ENCODE measurements at regions not wholly inside any gene's neighbourhood (a gene's known extent, or its start where the extent isn't known, plus 50 kb on each side); places are given as distances from the start of the nearest gene placed in this dataset.

DNA sequence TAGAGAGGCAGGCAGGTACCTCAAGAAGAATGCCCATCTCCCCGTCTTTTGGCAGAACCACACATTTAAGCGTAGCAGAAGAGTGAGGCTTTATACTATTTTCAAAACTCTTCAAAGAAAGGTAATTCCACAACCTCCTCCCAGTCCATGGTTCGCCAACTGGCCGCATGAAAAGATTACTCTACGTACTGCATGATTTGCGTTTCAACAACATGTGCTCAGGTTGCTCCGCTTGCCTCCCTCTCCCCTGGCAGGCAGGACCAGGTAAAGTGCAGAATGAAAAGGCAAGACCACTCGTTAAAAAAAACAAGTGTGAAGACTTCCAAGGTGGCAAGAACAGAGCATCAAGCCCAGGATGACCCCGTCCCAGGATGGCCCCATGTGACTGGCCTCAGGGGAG is 143.7 kb downstream of the SP3 start:
- Histone ChIP-seq H3K9me3 (no peaks in the 10 kb centered on the region), H3K4me3 (no peak overlapping the region), H3K4me1 (no peaks in the 10 kb centered on the region), H3K27me3 (peaks cover 0 to 12% (median 7%) of the 10 kb centered on the region in 7 donors), H3K36me3 (no peaks in the 10 kb centered on the region), H3K27ac (no peak overlapping the region)
- DNase-seq (no peak), ATAC-seq (no peak)
- TF ChIP-seq, protein P1, sequence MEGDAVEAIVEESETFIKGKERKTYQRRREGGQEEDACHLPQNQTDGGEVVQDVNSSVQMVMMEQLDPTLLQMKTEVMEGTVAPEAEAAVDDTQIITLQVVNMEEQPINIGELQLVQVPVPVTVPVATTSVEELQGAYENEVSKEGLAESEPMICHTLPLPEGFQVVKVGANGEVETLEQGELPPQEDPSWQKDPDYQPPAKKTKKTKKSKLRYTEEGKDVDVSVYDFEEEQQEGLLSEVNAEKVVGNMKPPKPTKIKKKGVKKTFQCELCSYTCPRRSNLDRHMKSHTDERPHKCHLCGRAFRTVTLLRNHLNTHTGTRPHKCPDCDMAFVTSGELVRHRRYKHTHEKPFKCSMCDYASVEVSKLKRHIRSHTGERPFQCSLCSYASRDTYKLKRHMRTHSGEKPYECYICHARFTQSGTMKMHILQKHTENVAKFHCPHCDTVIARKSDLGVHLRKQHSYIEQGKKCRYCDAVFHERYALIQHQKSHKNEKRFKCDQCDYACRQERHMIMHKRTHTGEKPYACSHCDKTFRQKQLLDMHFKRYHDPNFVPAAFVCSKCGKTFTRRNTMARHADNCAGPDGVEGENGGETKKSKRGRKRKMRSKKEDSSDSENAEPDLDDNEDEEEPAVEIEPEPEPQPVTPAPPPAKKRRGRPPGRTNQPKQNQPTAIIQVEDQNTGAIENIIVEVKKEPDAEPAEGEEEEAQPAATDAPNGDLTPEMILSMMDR (IDR thresholded peaks at IDR 0.05), result no peak
- 91 to 95% methylated on average over 9 of the region's 9 CpGs for WGBS, 2 donors
- intact Hi-C loops (cut with DNase I), result no loop called here

DNA sequence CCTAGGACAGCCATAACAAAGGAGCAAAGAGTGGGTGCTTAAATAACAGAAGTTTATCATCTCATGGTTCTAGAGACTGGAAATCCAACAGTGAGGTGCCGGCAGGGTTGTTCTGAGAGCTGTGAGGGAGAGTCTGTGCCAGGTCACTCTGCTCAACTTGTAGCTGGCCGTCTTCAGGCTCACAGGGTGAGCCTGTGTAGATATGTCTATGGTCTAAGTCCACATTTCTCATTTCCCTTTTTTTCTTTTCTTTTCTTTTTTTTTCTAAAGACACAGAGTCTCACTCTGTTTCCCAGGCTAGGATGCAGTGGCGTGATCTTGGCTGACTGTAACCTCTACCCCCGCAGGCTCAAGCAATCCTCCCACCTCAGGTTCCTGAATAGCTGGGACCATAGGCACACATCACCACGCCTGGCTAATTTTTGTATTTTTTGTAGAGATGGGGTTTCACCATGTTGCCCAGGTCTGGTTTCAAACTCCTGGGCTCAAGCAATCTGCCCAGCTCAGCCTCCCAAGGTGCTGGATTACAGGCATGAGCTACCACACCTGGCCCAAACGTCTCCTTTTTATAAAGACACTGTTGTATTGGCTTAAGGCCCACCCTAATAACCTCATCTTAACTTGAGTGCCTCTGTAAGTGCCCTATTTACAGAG is 142.2 kb downstream of the SP3 start:
- Histone ChIP-seq H3K36me3 (no peaks in the 10 kb centered on the region), H3K27me3 (peaks cover 0 to 12% (median 7%) of the 10 kb centered on the region in 7 donors)

DNA sequence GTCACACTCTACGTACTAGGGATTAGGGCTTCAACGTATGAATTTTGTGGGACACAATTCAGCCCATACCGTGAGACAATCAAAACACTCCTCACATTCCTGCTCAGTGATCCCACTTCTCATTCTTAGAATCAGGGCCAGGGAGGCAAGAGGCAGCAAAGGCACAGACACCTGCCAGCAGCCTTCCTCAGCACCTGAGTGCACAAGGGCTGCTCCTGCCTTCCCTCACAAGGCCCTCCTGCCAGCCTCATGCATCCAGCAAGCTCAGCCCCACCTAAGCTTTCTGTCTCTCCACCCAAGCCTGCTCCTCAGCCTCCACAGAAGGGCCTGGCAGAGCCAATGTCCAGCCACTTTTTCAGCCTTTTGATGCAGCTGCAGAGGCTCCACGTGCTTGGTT is 141.6 kb downstream of the SP3 start:
- TF ChIP-seq, protein P1 (IDR thresholded peaks at IDR 0.05), result no peak
- ATAC-seq, result no peak

More for the DNA sequence above, 142.2 kb downstream of the SP3 start:
- Histone ChIP-seq H3K4me1 (no peaks in the 10 kb centered on the region), H3K4me3 (no peak overlapping the region), H3K27ac (no peak overlapping the region), H3K9me3 (no peaks in the 10 kb centered on the region)
- WGBS, 2 donors, result 86 to 87% methylated on average over 6 of the region's 6 CpGs
- ATAC-seq (no peak), DNase-seq (no peak)
- intact Hi-C loops (cut with DNase I), result no loop called here
- TF ChIP-seq, protein P1 (IDR thresholded peaks at IDR 0.05), result no peak

DNA sequence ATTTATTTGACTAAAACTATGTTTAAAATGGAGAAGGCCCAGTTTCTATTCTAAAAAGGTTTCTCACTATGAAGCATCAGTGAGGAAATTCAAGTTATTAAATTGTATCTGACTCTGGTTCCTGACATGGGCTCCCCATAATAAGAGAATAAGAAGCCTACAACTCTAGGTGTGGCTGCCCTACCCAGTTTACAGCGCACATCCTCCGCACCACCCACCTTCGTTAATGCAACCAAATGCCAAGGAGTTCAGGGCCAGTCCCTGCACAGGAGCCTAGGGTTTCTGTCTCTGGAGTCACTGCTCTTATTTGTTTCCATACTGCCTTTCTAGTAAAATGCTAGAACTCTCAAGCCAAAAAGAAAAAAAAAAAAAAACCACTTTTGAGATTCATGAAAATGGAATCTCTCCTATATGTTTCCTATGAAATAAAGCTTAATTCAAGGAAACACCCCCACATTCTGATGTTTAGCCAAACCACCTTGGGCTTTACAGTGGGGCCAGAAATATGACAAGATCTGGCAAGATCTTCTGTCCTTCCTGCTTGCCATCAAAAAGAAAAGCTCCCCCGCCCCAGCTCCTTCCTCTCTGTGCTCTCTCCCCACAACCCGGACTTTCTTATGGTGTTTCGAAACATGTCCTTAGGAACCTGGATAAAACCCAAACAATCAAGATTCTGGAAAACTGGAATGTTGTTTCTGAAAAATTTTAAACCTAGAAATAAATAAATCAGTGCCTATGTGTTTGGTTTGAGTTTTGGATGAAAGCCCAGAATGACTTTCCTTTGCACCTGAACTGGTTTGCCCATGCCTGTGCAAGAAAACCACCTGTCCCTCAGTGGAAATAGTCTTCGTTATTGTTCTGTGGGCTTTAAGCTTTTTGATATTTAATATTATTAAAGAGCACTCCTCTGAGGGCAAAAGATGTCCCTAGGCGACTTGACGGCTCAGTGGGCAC is 136.7 kb downstream of the SP3 start:
- H3K27ac ChIP-seq, result no peak overlapping the region
- ATAC-seq, result no peak
- no peaks in the 10 kb centered on the region for H3K36me3 ChIP-seq
- 81 to 87% methylated on average over 9 of the region's 9 CpGs for WGBS, 2 donors
- peaks cover 0 to 27% (median 21%) of the 10 kb centered on the region in 9 donors for H3K4me1 ChIP-seq
- no peak overlapping the region for H3K4me3 ChIP-seq
- intact Hi-C loops (cut with DNase I), result loop anchor here in 1 of 10 donors (5.0 kb wide), 1 partner anchor 196 kb away; no protein-coding TSS in a partner anchor
- TF ChIP-seq, protein P1 (IDR thresholded peaks at IDR 0.05), result no peak
- no peak for DNase-seq
- no peaks in the 10 kb centered on the region for H3K9me3 ChIP-seq
- peaks cover 0 to 11% (median 3%) of the 10 kb centered on the region in 7 donors for H3K27me3 ChIP-seq

More for the DNA sequence above, 141.6 kb downstream of the SP3 start:
- Histone ChIP-seq H3K36me3 (no peaks in the 10 kb centered on the region), H3K9me3 (no peaks in the 10 kb centered on the region), H3K27ac (no peak overlapping the region), H3K27me3 (peaks cover 0 to 12% (median 7%) of the 10 kb centered on the region in 7 donors), H3K4me1 (no peaks in the 10 kb centered on the region), H3K4me3 (no peak overlapping the region)
- intact Hi-C loops (cut with DNase I), result no loop called here
- WGBS, 2 donors, result 87 to 88% methylated on average over 4 of the region's 4 CpGs
- DNase-seq, result no peak

Data from heart right ventricle (tissue), 16 donors.